GM12891 (cell line): ENCODE measurements at regions not wholly inside any gene's neighbourhood (a gene's known extent, or its start where the extent isn't known, plus 50 kb on each side); places are given as distances from the start of the nearest gene placed in this dataset.
"Not testable (repeated sequence)": the region's sequence is repeated elsewhere in the genome, so short reads cannot be mapped to it uniquely, and the experiment has no call there.

Source experiments
- DNase-seq: peaks from one replicate; pipeline ENCODE4 v3.0.0; 2011; ENCODE audit warnings: low spot score; ENCODE audit not compliant: insufficient read length
- FAIRE-seq: peaks from 2 replicates; lab custom pipeline; 2011; peaks lifted over from hg19 to GRCh38; lab: Jason Lieb, UNC
- PAX5 ChIP-seq: IDR thresholded peaks from 2 replicates; pipeline ENCODE4 v1.6.1; 2011; ENCODE audit warnings: low read length, moderate library complexity, mild to moderate bottlenecking; ENCODE audit not compliant: insufficient read depth, severe bottlenecking
- POLR2A ChIP-seq: IDR thresholded peaks from 2 replicates; pipeline ENCODE4 v1.6.1; 2011; ENCODE audit warnings: low read depth, low read length, control low read depth
- POLR2AphosphoS5 ChIP-seq: IDR thresholded peaks from 2 replicates; pipeline ENCODE4 v1.6.1; 2011; ENCODE audit warnings: low read depth, low read length, control low read depth
- POU2F2 ChIP-seq: IDR thresholded peaks from 2 replicates; pipeline ENCODE4 v1.6.1; 2011; ENCODE audit warnings: low read depth, mild to moderate bottlenecking, control low read depth, low read length, moderate library complexity
- SPI1 ChIP-seq: IDR thresholded peaks from 2 replicates; pipeline ENCODE4 v1.6.1; 2011; ENCODE audit warnings: low read depth, low read length, control low read depth
- TAF1 ChIP-seq: IDR thresholded peaks from 2 replicates; pipeline ENCODE4 v1.6.1; 2011; ENCODE audit warnings: low read depth, low read length, control low read depth

- no peak for TF ChIP-seq PAX5
- no peak for TF ChIP-seq POLR2A
- no peak for TF ChIP-seq SPI1
- no peak for TF ChIP-seq TAF1
- no peak for TF ChIP-seq POU2F2
- TF ChIP-seq POLR2AphosphoS5, result no peak
- DNase-seq, result no peak
These were observed 488.9 kb upstream of the SOX11 start for GRCh38 chr2:5203134-5203755.

GRCh38 chr2:5206742-5207141 is 485.4 kb upstream of the SOX11 start:
- not testable (repeated sequence) for FAIRE-seq, DNase-seq

More at GRCh38 chr2:5203134-5203755, 488.9 kb upstream of the SOX11 start:
- FAIRE-seq, result no peak

DNA sequence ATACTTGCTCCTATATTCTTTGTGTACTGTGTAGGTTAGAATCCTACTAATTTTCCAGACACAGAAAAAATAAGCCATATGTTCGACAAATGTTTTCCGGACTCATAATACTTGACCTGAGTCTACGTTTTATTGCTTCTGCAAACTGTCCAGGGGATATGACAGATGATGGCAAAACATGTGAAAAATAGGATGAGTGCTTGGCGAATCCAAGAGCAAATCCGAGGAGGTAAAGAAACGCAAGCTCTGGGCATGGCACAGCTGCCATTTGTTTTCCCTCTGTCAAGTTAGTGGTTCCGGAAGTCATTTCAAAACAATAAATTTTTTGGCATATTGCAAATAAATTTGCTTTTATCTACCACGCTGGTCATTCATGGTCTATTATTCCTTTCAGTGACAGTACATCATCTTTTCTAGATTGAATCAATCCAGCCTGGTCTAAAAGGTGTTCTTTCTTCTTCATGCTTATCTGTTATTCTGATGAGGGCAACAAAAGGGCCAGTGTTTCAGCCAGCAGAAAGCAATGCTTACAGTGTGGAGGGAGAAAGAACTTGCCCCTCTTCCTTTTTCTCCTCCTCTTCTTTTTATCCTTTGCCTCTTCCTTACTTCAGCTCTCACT is 476.1 kb upstream of the SOX11 start:
- DNase-seq (no peak), FAIRE-seq (no peak)
- TF ChIP-seq POLR2AphosphoS5 (no peak), SPI1 (no peak), PAX5 (no peak), POU2F2 (no peak)

DNA sequence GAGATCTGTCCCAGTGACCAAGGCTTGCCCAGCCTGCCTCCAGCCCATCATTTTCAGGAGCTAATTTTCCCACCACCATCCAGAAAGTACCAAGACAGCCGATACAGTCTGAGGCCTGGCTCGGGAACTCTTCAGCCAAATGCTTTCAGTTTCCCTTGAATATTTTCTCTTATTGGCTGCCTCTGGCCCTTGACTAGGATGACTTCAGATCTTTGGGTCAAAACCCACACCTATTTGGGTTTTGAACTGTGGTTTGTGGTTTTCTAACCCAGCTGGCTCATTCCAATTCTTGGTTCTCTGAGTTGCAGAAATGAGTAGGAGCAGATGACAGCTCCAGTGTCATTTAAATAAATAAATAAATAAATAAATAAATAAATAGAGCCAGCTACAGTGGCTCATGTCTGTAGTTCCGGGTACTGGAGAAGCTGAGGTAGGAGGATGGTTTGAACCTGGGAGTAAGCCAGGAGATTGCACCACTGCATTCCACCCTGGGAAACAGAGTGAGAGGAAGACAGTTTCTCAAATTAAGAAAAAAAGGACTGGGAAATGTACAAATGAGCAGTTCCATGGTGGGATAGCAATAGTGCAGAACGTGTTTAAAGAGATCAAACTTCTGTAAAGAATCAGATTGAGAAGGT is 465.0 kb upstream of the SOX11 start:
- DNase-seq (no peak), FAIRE-seq (no peak)
- TF ChIP-seq POU2F2, result no peak
- TF ChIP-seq SPI1, result no peak
- TF ChIP-seq POLR2A, result no peak
- no peak for TF ChIP-seq POLR2AphosphoS5
- TF ChIP-seq TAF1, result no peak
- TF ChIP-seq PAX5, result no peak

- no peak for FAIRE-seq
- no peak for DNase-seq
- TF ChIP-seq POU2F2 (no peak), TAF1 (no peak), POLR2AphosphoS5 (no peak), SPI1 (no peak), POLR2A (no peak), PAX5 (no peak)
These were observed 462.6 kb upstream of the SOX11 start for GRCh38 chr2:5229574-5229973.

- DNase-seq, result no peak
- no peak for TF ChIP-seq POLR2A
- TF ChIP-seq SPI1, result no peak
- TF ChIP-seq POLR2AphosphoS5, result no peak
- no peak for TF ChIP-seq PAX5
- no peak for TF ChIP-seq TAF1
- no peak for TF ChIP-seq POU2F2
- no peak for FAIRE-seq
These were observed 461.7 kb upstream of the SOX11 start for GRCh38 chr2:5230444-5230843.

- TF ChIP-seq POU2F2 (no peak), TAF1 (no peak), POLR2AphosphoS5 (no peak), SPI1 (no peak), POLR2A (no peak), PAX5 (no peak)
- DNase-seq (no peak), FAIRE-seq (no peak)
These were observed 461.3 kb upstream of the SOX11 start for GRCh38 chr2:5230855-5231254.

GRCh38 chr2:5231287-5231686 is 460.9 kb upstream of the SOX11 start:
- TF ChIP-seq TAF1 (no peak), POLR2AphosphoS5 (no peak), PAX5 (no peak), POU2F2 (no peak)
- DNase-seq (no peak), FAIRE-seq (no peak)

GRCh38 chr2:5234563-5234962 is 457.6 kb upstream of the SOX11 start:
- TF ChIP-seq POLR2AphosphoS5 (no peak), SPI1 (no peak), PAX5 (no peak), POLR2A (no peak), TAF1 (no peak), POU2F2 (no peak)
- DNase-seq (no peak), FAIRE-seq (no peak)

- DNase-seq (no peak), FAIRE-seq (no peak)
- TF ChIP-seq POU2F2 (no peak), POLR2AphosphoS5 (no peak), TAF1 (no peak), PAX5 (no peak), POLR2A (no peak), SPI1 (no peak)
These were observed 456.5 kb upstream of the SOX11 start for GRCh38 chr2:5235701-5236100.
